ENCODE measurements at regions not wholly inside any gene's neighbourhood (a gene's known extent, or its start where the extent isn't known, plus 50 kb on each side); places are given as distances from the start of the nearest gene placed in this dataset.

- TF ChIP-seq POLR2A (IDR thresholded peaks at IDR 0.05) (no peak), CTCF (IDR thresholded peaks at IDR 0.05) (no peak), EP300 (IDR thresholded peaks at IDR 0.05) (no peak), POLR2AphosphoS5 (IDR thresholded peaks at IDR 0.05) (no peak)
These were observed 300.1 kb upstream of the NXPH2 start for GRCh38 chr2:139080244-139080643.

All from gastroesophageal sphincter (tissue), 3 donors.